ENCODE measurements at regions not wholly inside any gene's neighbourhood (a gene's known extent, or its start where the extent isn't known, plus 50 kb on each side); places are given as distances from the start of the nearest gene placed in this dataset.
A peak's percentile ranks its signal among the peaks of the same experiment; 100 is the strongest.

GRCh38 chr7:33770576-33770975 is 134.8 kb upstream of the BMPER start:
- TF ChIP-seq EZH2phosphoT487 (IDR thresholded peaks at IDR 0.05; ENCODE audit: low read depth): no peak
- no peak for TF ChIP-seq CTCF (IDR thresholded peaks at IDR 0.05; ENCODE audit: low read depth, low read length)
- no peaks in the 10 kb centered on the region for H3K27me3 ChIP-seq (ENCODE audit: low read depth, low read length)
- no peaks in the 10 kb centered on the region for H3K9me3 ChIP-seq (ENCODE audit: insufficient read depth, low read length)
- no peaks in the 10 kb centered on the region for H3K36me3 ChIP-seq (replicated peaks; ENCODE audit: low read depth, low read length)
- H3K4me3 ChIP-seq (ENCODE audit: low read length): peak overlapping the region; percentile 32
- no peaks in the 10 kb centered on the region for H3K79me2 ChIP-seq (ENCODE audit: low read length)
- peak overlapping the region; percentile 44 for H3K4me2 ChIP-seq (ENCODE audit: low read length)
- peaks cover 56% of the 10 kb centered on the region for H3K4me1 ChIP-seq (ENCODE audit: low read length)
- no peaks in the 10 kb centered on the region for H4K20me1 ChIP-seq (ENCODE audit: insufficient read depth, low read length)
- H2AFZ ChIP-seq (ENCODE audit: low read depth, low read length): no peak overlapping the region
- peak overlapping the region; percentile 3 for H3K9ac ChIP-seq (ENCODE audit: low read length)
- peak overlapping the region; percentile 83 for H3K27ac ChIP-seq (ENCODE audit: low read length)

GRCh38 chr7:33771422-33771821 is 133.9 kb upstream of the BMPER start:
- no peaks in the 10 kb centered on the region for H3K27me3 ChIP-seq (ENCODE audit: low read depth, low read length)
- H3K36me3 ChIP-seq (replicated peaks; ENCODE audit: low read depth, low read length): no peaks in the 10 kb centered on the region
- H3K27ac ChIP-seq (ENCODE audit: low read length): peak overlapping the region; percentile 83; the same call in 1 of the 2 replicates
- no peak overlapping the region for H3K9ac ChIP-seq (ENCODE audit: low read length)
- 0 out of 2 replicates have a peak overlapping the region, but pooled peaks have one; percentile 44 for H3K4me2 ChIP-seq (ENCODE audit: low read length)
- no peaks in the 10 kb centered on the region for H4K20me1 ChIP-seq (ENCODE audit: insufficient read depth, low read length)
- no peaks in the 10 kb centered on the region for H3K79me2 ChIP-seq (ENCODE audit: low read length)
- no peak overlapping the region for H2AFZ ChIP-seq (ENCODE audit: low read depth, low read length)
- TF ChIP-seq EZH2phosphoT487 (IDR thresholded peaks at IDR 0.05; ENCODE audit: low read depth) (no peak), CTCF (IDR thresholded peaks at IDR 0.05; ENCODE audit: low read depth, low read length) (no peak)
- no peaks in the 10 kb centered on the region for H3K9me3 ChIP-seq (ENCODE audit: insufficient read depth, low read length)
- peaks cover 56% of the 10 kb centered on the region for H3K4me1 ChIP-seq (ENCODE audit: low read length)
- no peak overlapping the region for H3K4me3 ChIP-seq (ENCODE audit: low read length)

- H3K27ac ChIP-seq (ENCODE audit: low read length): no peak overlapping the region
- H2AFZ ChIP-seq (ENCODE audit: low read depth, low read length): no peak overlapping the region
- no peak overlapping the region for H3K4me2 ChIP-seq (ENCODE audit: low read length)
- H3K36me3 ChIP-seq (replicated peaks; ENCODE audit: low read depth, low read length): no peaks in the 10 kb centered on the region
- no peaks in the 10 kb centered on the region for H3K79me2 ChIP-seq (ENCODE audit: low read length)
- no peaks in the 10 kb centered on the region for H3K9me3 ChIP-seq (ENCODE audit: insufficient read depth, low read length)
- peaks cover 56% of the 10 kb centered on the region for H3K4me1 ChIP-seq (ENCODE audit: low read length)
- H4K20me1 ChIP-seq (ENCODE audit: insufficient read depth, low read length): no peaks in the 10 kb centered on the region
- TF ChIP-seq CTCF (IDR thresholded peaks at IDR 0.05; ENCODE audit: low read depth, low read length): no peak
- TF ChIP-seq EZH2phosphoT487 (IDR thresholded peaks at IDR 0.05; ENCODE audit: low read depth): no peak
- no peak overlapping the region for H3K4me3 ChIP-seq (ENCODE audit: low read length)
- H3K27me3 ChIP-seq (ENCODE audit: low read depth, low read length): no peaks in the 10 kb centered on the region
- H3K9ac ChIP-seq (ENCODE audit: low read length): no peak overlapping the region
Measured at GRCh38 chr7:33773053-33773452, 132.3 kb upstream of the BMPER start.

- no peak overlapping the region for H2AFZ ChIP-seq (ENCODE audit: low read depth, low read length)
- H3K4me2 ChIP-seq (ENCODE audit: low read length): peak overlapping the region; percentile 6; the same call in 1 of the 2 replicates
- TF ChIP-seq EZH2phosphoT487 (IDR thresholded peaks at IDR 0.05; ENCODE audit: low read depth) (no peak), CTCF (IDR thresholded peaks at IDR 0.05; ENCODE audit: low read depth, low read length) (no peak)
- H4K20me1 ChIP-seq (ENCODE audit: insufficient read depth, low read length): no peaks in the 10 kb centered on the region
- no peak overlapping the region for H3K9ac ChIP-seq (ENCODE audit: low read length)
- no peak overlapping the region for H3K4me3 ChIP-seq (ENCODE audit: low read length)
- H3K79me2 ChIP-seq (ENCODE audit: low read length): no peaks in the 10 kb centered on the region
- H3K27me3 ChIP-seq (ENCODE audit: low read depth, low read length): no peaks in the 10 kb centered on the region
- H3K36me3 ChIP-seq (replicated peaks; ENCODE audit: low read depth, low read length): no peaks in the 10 kb centered on the region
- H3K4me1 ChIP-seq (ENCODE audit: low read length): peaks cover 52% of the 10 kb centered on the region
- peak overlapping the region; percentile 25; the same call in 1 of the 2 replicates for H3K27ac ChIP-seq (ENCODE audit: low read length)
- H3K9me3 ChIP-seq (ENCODE audit: insufficient read depth, low read length): no peaks in the 10 kb centered on the region
Measured at GRCh38 chr7:33774762-33775523, 130.4 kb upstream of the BMPER start.

Measured in OCI-LY3 (cell line).